Fibroblast of peridontal ligament (primary cell): ENCODE measurements at regions not wholly inside any gene's neighbourhood (a gene's known extent, or its start where the extent isn't known, plus 50 kb on each side); places are given as distances from the start of the nearest gene placed in this dataset.
A peak's percentile ranks its signal among the peaks of the same experiment; 100 is the strongest.
"Not testable (repeated sequence)": the region's sequence is repeated elsewhere in the genome, so short reads cannot be mapped to it uniquely, and the experiment has no call there.

Experiments
- DNase-seq: peaks from one replicate; pipeline ENCODE4 v3.0.0-alpha.2; 2010; ENCODE audit errors: extremely low read depth

DNA sequence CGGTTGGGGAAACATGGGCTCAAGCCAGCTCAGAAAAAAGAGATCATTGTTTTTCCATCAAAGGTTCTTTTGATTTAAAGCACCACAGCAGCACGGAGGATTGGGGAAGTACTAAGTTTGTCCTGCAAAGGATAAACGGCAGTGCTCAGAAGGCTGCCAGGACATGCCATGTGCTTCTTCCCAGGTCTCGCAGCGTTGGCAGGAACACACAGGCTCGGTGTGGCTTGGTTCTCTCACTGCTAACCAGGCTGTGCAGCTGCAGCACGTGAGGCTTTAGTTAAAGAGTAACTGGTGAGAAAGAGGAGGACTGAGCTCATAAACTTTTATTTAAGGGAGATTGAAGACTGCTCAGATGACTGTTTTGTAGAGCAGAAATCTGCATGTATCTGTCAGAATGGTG lies 264.3 kb downstream of the TSN start:
- DNase-seq, result no peak

DNA sequence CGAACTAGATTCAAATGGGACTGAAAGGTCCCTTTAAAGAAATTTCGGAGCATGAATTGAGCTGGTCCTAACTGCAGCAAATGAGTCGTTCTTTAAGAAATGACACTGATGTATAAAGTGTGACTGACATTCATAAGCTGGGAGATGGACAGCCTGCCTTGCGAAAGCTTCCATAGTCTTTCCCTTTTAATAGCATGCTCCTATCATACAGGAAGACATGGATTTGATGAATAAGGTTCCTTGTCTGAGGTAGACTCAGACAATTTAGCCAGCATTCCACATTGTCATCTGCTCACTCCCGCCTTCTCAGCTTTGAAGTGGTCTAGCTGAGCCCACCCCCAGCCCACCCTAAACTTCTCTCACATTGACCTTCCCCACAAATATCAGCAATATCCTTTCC lies 264.9 kb downstream of the TSN start:
- DNase-seq, result no peak

DNA sequence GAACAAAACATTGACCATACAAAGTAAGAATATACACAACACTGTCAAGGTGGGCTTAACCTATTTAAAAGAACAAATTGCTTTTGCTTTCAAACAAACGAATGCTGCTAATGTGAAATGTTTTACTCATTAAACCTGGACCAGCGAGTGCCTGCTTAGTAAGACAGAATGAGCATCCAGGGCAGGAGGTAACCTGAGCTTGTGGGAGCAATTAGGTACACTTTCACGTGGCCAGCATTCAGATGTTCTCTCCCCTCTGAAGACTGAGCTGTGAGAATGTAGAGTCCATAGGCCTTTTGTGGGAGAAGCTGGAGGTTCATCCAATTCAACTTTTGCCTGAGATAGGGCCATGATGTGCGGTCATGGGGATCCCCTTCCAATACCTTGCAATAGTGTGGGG lies 266.5 kb downstream of the TSN start:
- no peak for DNase-seq

DNA sequence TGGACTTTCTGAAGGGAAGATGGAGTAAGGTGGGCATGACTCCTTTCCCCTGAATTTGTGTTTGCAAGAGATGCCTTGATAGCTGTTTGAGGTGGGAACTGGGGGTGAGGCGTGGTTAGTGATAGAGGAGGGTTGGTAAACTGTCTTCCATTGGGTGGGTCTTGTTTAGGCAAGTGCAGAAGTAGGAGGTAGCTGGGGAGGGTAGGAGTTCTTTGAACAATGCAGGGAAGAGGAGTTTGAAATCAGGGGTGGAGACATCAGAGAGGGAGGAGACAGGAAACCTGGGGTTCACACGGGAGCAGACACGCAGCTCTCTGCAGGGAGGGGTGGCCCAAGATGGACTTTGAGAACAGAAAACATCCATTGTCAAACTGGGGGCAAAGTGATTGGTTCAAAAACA lies 267.1 kb downstream of the TSN start:
- DNase-seq, result no peak

DNA sequence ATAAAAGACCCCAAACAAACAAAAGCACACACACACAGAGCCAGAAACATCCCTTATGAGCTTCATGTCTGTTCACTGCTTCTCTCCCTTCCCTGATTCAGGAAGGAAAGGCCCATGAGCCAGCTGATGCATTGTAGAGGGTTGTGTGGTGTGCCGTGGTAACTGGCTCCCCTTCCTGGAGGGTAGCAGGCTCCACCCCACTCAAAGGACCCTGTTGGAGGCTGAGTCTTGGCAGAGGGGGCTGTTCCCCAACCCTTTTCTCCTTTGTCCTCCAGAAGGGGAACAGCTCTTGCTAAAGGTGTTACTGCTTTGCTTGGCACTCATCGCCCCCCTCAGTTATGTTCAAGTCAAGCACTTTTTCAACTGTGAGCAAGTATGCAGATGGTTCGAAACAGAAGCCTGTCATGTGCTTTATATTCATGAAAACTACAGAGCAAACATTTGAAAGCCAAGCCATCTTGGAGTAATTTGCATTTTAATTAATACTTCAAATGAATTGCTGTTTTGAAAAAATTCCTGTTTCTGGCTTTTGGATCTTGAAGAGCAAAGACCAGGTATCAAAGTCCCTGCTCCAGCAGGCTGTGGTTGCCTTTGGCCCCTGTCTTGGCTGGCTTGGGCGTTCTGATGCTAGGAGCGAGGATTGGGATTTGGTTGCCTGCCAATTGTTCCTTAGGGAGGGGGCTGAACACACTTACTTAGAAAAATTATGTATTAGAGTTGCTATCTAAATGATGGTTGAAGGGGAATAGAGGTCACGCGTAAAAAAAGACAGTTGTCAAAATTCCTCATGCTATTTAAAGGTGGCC lies 267.8 kb downstream of the TSN start:
- DNase-seq, result no peak

DNA sequence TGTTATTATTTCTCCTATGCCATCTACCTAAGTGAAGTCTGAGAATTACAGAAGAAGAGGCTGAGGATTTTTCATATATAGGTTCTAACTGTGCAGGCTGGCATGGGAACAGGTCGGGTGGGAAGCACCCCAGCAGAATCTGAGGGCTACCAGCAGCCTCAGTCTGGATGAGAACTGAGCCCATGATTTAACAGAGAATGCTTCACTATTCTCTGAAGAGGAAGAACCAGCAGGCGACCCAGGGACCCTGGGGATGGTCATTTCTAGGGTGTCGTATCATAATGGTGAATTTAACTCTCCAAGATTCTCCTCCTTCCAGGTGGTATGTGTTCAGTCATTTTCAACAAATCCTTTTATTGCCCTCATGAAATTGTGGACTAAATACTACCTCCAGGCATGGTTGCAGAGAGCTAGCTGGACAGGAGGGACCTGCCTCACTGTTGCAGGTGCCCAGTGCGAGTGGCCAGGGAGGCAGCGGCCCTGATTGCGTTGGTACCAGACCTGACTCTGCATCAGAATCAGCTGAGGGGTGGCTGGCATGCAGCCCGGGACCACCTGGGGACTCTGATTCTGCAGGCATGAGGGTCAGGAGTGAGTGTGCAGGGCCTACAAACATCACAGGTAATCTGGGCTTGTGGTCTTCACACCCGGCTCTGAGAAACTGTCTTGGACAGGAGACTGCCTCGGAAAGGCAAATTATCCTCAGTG lies 272.2 kb downstream of the TSN start:
- DNase-seq, result no peak

DNA sequence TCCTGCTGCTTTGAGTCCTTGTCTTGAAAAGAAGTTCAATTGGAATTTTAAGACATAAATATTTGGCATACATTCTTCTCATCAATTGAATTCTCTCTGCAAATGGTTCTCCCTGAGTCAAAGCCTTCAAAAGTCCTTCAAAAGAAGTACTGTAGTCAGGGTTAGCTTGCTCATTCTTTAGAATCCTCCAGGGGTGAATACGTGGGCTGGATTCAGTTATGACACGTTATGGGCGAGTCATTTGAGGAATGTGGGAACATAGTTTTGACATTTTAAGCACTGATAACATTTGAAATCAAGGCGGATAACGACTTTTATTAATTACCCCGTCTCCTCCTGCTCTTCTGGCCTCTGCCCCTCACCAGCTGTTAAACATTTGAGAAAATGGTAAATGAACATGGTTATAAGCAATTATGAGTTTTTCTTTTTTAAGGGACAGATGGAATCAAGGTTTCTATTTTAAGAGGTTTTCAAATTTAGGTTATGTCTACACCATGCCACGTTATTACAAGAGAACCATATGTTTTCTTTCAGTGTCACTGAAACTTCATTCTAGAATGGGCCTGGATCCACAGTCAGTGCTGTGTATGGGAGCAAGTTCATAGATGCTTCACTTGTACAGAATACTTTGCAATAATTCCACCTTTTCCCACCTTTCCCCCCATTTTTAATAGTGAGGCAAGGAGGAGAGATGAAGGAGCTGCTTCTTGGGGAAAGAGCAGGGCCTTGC lies 273.1 kb downstream of the TSN start:
- DNase-seq, result peak; percentile 22

DNA sequence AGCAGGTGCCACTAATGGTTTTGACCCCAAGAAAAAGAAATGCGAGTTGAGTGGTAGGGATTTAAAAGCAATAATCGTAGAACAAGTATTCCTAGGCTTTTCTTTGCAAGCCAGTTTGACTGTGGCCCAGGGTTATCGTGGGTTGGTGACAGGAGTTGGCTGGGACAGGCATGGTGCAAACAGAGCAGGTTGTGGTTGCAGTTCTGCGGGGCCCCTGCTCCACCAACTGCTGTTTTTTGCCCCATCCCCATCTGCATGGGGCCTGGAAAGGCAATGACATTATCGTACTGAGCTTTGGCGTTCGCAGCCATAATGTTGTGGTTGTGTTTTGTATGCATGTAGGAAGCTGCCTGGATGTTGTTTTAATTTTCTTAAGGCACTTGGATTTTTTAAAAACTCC lies 274.0 kb downstream of the TSN start:
- DNase-seq, result no peak

DNA sequence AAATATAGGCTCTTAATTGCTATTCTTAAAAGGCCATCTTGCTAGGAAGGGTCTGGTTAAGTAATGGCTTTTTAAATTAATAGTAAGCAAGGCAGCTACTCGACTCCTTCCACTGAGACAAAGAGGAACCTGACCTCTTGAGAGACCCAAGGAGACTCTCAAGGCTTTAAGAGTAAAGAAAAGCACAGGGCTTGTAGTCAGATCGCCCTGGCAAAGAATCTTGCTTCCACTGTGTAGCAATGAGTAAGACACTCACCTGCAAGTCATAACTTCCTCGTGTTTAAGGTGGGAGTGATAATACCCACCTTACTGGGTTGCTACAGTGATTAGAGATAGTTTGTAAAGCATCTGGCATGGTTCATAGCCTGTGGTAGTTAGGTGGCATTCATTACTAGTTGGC lies 274.5 kb downstream of the TSN start:
- DNase-seq, result no peak

DNA sequence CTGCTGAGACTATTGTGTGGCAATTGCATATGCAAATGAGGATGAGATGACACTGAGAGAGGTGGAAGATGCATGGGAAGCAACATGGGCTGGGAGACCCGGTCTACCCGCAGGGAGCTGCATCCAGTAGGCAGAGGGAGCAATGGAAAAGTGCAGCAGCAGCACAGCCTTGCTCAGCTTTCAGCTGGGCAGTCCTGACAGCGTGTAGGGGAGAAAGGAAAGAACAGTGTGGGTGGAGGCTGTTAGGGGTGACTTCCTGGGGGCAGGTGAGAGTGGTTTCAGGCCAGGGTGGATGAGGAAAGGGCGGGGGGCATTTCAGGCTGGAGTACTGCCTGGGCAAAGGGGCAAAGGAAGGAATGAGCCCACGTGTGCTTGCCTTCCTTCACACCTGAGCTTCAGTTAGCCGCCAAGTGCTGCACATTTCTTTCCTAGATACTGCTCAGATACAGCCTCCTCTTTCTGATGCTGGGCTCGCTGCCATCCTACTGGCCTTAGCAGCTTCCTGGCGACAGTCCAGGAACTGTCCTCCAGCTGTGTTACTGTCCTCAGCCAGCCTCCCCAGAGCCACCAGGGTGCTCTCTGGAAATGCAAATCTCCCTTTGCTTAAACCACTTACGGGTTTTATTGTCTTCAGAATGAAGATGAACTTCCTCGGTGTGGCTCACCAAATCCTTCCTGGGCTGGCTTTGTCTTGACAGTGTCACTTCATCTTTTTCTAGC lies 276.3 kb downstream of the TSN start:
- DNase-seq, result no peak

DNA sequence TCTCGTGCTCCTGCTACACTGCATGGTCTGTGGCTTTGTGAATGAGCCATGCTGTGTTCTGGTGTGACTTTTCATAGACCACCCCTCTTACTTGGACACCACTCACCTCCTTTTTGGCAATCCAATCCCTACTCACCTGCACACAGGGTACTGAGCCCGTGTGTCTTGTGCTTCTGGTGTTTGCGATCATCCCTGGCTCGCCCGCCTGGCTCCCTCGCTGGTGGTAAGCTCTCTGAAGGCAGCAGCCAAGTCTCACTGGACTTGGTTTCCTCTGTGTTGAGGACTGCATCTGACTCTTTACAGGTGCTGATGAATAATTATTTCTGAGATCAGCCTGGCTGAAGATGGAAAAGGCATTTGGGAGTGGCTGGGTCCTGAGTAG lies 276.8 kb downstream of the TSN start:
- DNase-seq, result no peak

DNA sequence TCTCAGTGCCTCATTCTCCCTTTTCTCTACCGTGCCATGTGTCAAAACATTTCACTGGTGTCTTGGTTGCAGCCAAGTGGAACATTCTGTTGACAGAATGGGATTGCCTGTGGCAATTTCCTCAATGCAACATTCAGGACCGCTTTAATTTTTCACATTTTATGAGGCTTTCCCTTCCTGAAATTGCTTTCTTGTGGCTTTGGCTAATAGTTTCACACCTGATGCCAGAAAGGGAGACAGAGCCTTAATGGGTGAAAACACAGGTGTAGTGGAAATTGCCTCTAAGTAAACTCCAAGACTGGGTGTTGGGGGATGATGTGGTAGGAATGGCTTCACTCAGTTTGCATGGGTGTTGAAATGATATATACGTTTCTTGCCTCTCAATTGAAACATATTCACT lies 278.3 kb downstream of the TSN start:
- DNase-seq, result no peak

DNA sequence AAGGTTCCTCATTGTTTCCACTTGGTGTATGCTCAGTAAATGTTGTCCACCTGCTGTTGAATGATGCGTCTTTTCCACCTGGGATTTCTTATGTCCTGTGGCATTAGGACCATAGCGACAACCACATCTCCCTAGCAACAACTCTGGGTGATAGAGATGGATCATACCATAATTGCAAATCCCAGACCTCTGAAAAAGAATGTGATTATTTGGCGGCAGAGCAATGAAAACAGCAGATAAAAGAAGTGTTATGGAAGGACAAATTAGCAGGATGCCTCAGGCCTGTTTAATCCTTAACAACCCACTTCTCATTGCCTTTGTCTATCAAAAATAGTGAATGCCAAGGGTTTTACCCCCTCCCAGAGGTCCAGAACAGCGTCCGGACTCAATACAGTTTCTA lies 278.9 kb downstream of the TSN start:
- no peak for DNase-seq

DNA sequence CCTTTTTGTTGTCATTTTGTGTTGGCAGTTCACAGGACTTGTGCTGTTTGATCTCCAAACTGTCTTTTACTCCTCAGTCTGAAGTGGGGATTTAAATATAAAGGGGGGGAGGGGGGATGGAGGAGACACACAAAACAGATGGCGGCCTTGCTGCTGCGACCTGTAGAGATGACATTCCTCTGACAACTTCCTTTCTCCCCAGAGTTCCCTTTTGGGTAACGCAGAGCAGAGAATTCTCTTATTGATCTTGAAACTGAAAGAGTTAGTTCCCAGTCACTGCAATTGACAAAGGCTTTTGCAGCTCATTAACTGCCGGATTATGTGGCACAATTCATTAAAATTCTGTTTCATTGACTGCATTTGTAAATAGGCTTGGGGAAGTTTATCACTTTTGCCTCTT lies 279.3 kb downstream of the TSN start:
- no peak for DNase-seq

DNA sequence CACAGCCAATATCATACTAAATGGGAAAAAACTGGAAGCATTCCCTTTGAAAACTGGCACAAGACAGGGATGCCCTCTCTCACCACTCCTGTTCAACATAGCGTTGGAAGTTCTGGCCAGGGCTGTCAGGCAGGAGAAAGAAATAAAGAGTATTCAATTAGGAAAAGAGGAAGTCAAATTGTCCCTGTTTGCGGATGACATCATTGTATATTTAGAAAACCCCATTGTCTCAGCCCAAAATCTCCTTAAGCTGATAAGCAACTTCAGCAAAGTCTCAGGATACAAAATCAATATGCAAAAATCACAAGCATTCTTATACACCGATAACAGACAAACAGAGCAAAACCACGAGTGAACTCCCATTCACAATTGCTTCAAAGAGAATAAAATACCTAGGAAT lies 283.4 kb downstream of the TSN start:
- DNase-seq, result not testable (repeated sequence)

DNA sequence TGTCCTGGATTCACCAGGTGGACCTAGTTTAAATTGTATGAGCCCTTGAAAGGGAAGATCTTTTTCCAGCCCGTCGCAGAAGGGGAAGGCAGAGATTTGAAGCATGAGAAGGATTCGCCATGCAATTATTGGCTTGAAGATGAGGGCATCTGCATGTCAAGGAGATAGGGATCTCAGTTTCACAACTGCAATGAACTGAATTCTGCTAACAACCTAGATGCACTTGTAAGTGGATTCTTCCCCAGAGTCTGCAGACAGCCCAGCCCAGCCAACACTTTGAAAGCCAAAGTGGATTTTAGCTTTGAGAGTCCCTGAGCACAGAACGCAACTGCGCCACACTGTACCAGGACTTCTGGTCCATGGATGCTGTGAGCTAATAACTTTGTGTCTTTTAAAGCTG lies 286.0 kb downstream of the TSN start:
- no peak for DNase-seq

DNA sequence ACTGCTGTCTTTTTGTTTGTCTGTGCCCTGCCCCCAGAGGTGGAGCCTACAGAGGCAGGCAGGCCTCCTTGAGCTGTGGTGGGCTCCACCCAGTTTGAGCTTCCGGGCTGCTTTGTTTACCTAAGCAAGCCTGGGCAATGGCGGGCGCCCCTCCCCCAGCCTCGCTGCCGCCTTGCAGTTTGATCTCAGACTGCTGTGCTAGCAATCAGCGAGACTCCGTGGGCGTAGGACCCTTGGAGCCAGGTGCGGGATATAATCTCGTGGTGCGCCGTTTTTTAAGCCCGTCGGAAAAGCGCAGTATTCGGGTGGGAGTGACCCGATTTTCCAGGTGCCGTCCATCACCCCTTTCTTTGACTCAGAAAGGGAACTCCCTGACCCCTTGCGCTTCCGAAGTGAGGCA lies 296.2 kb downstream of the TSN start:
- DNase-seq, result not testable (repeated sequence)

DNA sequence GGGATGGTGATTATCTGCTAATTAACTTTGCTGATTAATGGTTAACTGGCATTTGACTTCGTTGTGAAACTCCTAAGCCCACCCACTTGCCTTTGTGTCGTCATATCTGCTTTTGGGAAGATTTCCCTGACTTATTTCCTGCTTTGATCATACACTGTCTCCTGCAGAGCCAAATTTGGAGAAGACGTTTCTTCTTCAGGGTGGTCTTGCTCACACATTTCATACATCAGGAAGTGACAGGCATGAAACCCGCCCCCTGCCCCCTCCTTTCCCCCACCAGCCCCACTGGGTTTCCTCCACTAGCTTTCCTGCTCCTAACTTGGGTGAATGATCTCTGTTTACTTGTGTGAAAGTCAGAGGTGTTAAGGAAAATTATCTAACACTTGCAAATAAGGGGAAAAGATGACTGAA lies 300.1 kb downstream of the TSN start:
- no peak for DNase-seq

DNA sequence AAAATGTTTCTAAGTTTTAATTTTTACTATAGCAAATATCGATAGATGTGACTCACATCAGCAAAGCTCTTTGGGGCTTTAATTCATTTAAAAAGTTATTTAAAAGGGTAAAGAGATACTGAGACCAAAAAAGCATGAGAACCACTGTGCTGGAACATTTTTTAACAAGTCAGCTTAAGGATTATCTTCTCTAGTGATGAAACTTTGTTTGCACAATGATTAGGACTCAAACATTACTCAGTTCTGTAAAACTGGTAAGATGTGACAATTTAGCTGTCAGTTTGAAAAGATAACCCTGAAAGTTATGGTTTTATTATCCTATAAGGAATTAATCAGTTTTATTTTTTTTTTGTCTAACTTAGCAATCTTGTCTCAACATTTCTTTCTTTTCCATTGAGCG lies 301.4 kb downstream of the TSN start:
- no peak for DNase-seq

DNA sequence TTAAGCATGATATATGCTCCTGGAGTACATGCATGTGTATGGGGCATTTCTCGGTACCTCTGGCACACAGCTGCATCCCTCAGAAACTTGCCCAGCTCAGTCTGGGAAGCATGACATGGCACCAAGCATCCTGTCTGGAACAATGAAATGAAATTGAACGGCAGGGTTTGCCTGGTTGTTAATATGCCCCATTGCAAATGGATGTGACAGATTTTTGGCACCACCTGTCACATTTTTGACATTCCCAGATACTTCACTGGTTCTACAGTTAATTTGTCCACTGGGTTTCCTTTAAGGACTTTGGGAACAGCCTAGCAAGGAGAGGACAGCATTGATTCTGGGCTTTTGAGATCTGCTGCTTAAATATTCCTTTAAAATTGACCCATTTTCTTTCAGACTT lies 305.8 kb downstream of the TSN start:
- DNase-seq, result no peak

DNA sequence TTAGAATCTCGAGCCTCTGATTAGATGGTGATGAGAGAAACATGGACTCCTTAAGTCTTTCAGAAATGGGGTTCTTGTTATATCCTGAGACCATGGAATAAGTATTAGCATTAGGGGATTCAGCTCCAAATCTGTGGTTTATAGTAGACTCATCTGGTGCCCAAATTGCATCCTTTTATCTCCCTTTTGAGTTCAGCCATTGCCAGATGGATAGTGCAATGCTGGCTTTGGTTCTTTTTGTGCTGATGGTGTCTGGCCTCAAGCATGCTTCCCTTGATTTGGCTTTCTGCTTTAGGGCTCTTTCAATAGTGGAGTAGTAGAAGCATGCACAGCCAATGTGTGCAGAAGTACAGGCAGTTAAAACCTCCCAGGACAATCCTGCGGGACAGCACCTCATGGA lies 306.4 kb downstream of the TSN start:
- no peak for DNase-seq

DNA sequence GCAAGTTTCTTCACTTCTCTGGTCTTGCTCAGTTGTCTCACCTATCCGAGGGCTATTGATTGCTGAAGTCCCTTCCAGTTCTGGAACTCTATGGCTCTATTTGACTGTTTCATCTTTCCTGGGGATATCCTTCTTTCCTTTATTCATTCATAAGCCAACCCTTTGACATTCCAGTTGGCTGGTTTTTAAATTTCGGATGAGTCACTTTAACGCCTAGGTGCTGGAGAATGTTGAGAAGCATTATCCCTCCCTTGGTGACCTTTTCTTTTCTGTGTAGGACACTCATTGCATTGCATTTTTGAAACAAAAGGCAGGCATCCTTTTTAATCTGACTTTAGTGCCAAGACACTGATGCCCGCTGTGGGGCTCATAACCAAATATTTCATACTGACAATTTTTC lies 307.1 kb downstream of the TSN start:
- no peak for DNase-seq
